Esophagus muscularis mucosa (tissue), 4 donors: ENCODE measurements at regions not wholly inside any gene's neighbourhood (a gene's known extent, or its start where the extent isn't known, plus 50 kb on each side); places are given as distances from the start of the nearest gene placed in this dataset.

ENCODE experiments used
- DNase-seq: peaks from one replicate; pipeline ENCODE4 v3.0.0-alpha.2; 2017; ENCODE audit errors: extremely low spot score
- H3K27ac ChIP-seq, 4 donors: fragments of 200-600 bp; sonication (generic); replicated peaks in 1 of 4; 1 replicate in 3 of 4; 2 replicates in 1 of 4; pipeline ENCODE4 v1.5.1; 2016 to 2019; ENCODE audit warnings: mild to moderate bottlenecking in 1 of 4
- H3K27me3 ChIP-seq, 4 donors: fragments of 200-600 bp; sonication (generic); one replicate each; pipeline versions ENCODE4 v1.5.1 to v1.6.0; 2016 to 2019
- H3K36me3 ChIP-seq, 4 donors: fragments of 200-600 bp; sonication (generic); one replicate each; pipeline ENCODE4 v1.5.1; 2016 to 2019
- H3K4me1 ChIP-seq, 4 donors: fragments of 200-600 bp; sonication (generic); one replicate each; pipeline ENCODE4 v1.5.1; 2016 to 2019
- H3K4me3 ChIP-seq, 4 donors: fragments of 200-600 bp; sonication (generic); 1 replicate in 2 of 4; 2 replicates in 2 of 4; pipeline ENCODE4 v1.5.1; 2016 to 2019; ENCODE audit warnings: mild to moderate bottlenecking in 4 of 4, moderate library complexity in 1 of 4
- H3K9me3 ChIP-seq, 4 donors: fragments of 200-600 bp; sonication (generic); 1 replicate in 3 of 4; 2 replicates in 1 of 4; pipeline ENCODE4 v1.5.1; 2016 to 2019
- EP300 ChIP-seq: sonication (generic); formaldehyde crosslinking; IDR thresholded peaks from one replicate; pipeline ENCODE4 v1.6.1; 2017; ENCODE audit warnings: antibody characterized with exemption
- POLR2A ChIP-seq: fragments of 450-650 bp; IDR thresholded peaks from one replicate; pipeline ENCODE4 v1.6.1; 2017; ENCODE audit warnings: antibody characterized with exemption, moderate library complexity, mild to moderate bottlenecking, low read depth
- POLR2AphosphoS5 ChIP-seq, 2 donors: sonication (generic); formaldehyde crosslinking; IDR thresholded peaks; one replicate each; pipeline ENCODE4 v1.6.1; 2017; ENCODE audit warnings: antibody characterized with exemption in 2 of 2
- WGBS: methylation state at CpG from one replicate; pipeline ENCODE4 v1.1.5; 2018; 5-methylcytosine and 5-hydroxymethylcytosine counted together
- intact Hi-C: fragments of 100-400 bp; cut with DNase I; formaldehyde crosslinking; loops from one replicate; pipeline ENCODE4 v1.15.1; 2023
- TF ChIP-seq, protein P1 (sequence below), 3 experiments: fragments of 200-600 bp in 2 of 3; fragments of 450-650 bp in 1 of 3; sonication (generic) in 2 of 3; IDR thresholded peaks; one replicate each; pipeline ENCODE4 v1.5.1; 2017 to 2019; ENCODE audit warnings: antibody characterized with exemption in 3 of 3, mild to moderate bottlenecking in 2 of 3, moderate library complexity in 1 of 3

GRCh38 chr20:36097337-36098151 lies 57.0 kb upstream of the EPB41L1 start:
- Histone ChIP-seq H3K4me3 (no peak overlapping the region), H3K27ac (peak overlapping the region; percentile 19 to 48 (median 34)), H3K9me3 (no peaks in the 10 kb centered on the region), H3K36me3 (no peaks in the 10 kb centered on the region), H3K27me3 (peaks cover 0 to 22% (median 2%) of the 10 kb centered on the region in 4 donors), H3K4me1 (peaks cover 10 to 40% (median 31%) of the 10 kb centered on the region in 4 donors)
- no peak for DNase-seq
- intact Hi-C loops: no loop called here
- 79% methylated on average over 4 of the region's 4 CpGs for WGBS
- TF ChIP-seq POLR2AphosphoS5 (IDR thresholded peaks at IDR 0.05) (no peak), EP300 (no peak), POLR2A (no peak)
- TF ChIP-seq, protein P1, sequence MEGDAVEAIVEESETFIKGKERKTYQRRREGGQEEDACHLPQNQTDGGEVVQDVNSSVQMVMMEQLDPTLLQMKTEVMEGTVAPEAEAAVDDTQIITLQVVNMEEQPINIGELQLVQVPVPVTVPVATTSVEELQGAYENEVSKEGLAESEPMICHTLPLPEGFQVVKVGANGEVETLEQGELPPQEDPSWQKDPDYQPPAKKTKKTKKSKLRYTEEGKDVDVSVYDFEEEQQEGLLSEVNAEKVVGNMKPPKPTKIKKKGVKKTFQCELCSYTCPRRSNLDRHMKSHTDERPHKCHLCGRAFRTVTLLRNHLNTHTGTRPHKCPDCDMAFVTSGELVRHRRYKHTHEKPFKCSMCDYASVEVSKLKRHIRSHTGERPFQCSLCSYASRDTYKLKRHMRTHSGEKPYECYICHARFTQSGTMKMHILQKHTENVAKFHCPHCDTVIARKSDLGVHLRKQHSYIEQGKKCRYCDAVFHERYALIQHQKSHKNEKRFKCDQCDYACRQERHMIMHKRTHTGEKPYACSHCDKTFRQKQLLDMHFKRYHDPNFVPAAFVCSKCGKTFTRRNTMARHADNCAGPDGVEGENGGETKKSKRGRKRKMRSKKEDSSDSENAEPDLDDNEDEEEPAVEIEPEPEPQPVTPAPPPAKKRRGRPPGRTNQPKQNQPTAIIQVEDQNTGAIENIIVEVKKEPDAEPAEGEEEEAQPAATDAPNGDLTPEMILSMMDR (IDR thresholded peaks at IDR 0.05): no peak

DNA sequence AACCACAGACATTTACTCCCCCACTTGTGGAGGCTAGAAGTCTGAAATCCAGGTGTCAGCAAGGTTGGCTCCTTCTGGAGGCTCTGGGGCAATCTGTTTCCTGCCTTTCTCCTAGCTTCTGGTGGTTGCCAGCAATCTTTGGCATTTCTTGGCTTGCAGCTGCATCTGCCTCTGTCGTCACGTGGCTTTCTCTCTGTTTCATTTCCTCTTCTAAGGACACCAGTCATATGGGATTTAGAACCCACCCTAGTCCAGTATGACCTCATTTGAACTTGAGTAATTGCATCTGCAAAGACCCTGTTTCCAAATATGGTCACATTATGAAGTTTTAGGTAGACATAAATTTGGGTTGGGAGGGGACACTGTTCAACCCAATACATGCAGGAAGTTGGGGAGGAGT lies 56.2 kb upstream of the EPB41L1 start:
- intact Hi-C loops: no loop called here
- WGBS: 41% methylated on average over 2 of the region's 2 CpGs
- TF ChIP-seq POLR2A (no peak), POLR2AphosphoS5 (IDR thresholded peaks at IDR 0.05) (peak; percentile 39 to 60)
- H3K27ac ChIP-seq: peak overlapping the region in 3 of 4 donors; percentile 9 to 48 (median 24)
- H3K36me3 ChIP-seq: no peaks in the 10 kb centered on the region
- DNase-seq: no peak
- peaks cover 0 to 14% (median 0%) of the 10 kb centered on the region in 4 donors for H3K27me3 ChIP-seq
- no peak overlapping the region for H3K4me3 ChIP-seq
- H3K9me3 ChIP-seq: no peaks in the 10 kb centered on the region
- peaks cover 6 to 36% (median 28%) of the 10 kb centered on the region in 4 donors for H3K4me1 ChIP-seq

GRCh38 chr20:36099106-36099505 lies 55.4 kb upstream of the EPB41L1 start:
- no peak for DNase-seq
- TF ChIP-seq POLR2A: no peak
- TF ChIP-seq, protein P1 (IDR thresholded peaks at IDR 0.05): no peak
- TF ChIP-seq POLR2AphosphoS5 (IDR thresholded peaks at IDR 0.05): no peak
- TF ChIP-seq EP300: no peak
- no peaks in the 10 kb centered on the region for H3K36me3 ChIP-seq
- no peak overlapping the region for H3K4me3 ChIP-seq
- H3K4me1 ChIP-seq: peaks cover 6 to 36% (median 21%) of the 10 kb centered on the region in 4 donors
- peak overlapping the region in 1 of 4 donors; percentile 9 for H3K27ac ChIP-seq
- peaks cover 0 to 7% (median 0%) of the 10 kb centered on the region in 4 donors for H3K27me3 ChIP-seq
- WGBS: 94% methylated on average over 3 of the region's 3 CpGs
- H3K9me3 ChIP-seq: no peaks in the 10 kb centered on the region
- intact Hi-C loops: no loop called here

- TF ChIP-seq, protein P1 (IDR thresholded peaks at IDR 0.05): no peak
- TF ChIP-seq POLR2A: no peak
- TF ChIP-seq EP300: no peak
- no peak for TF ChIP-seq POLR2AphosphoS5 (IDR thresholded peaks at IDR 0.05)
- DNase-seq: no peak
- Histone ChIP-seq H3K27me3 (no peaks in the 10 kb centered on the region), H3K27ac (no peak overlapping the region), H3K36me3 (no peaks in the 10 kb centered on the region), H3K4me3 (no peak overlapping the region), H3K9me3 (no peaks in the 10 kb centered on the region), H3K4me1 (peaks cover 6 to 27% (median 14%) of the 10 kb centered on the region in 4 donors)
- intact Hi-C loops: no loop called here
- 63% methylated on average over 3 of the region's 3 CpGs for WGBS
These were observed 53.3 kb upstream of the EPB41L1 start for GRCh38 chr20:36101192-36101591.

- Histone ChIP-seq H3K36me3 (no peaks in the 10 kb centered on the region), H3K9me3 (no peaks in the 10 kb centered on the region), H3K4me3 (no peak overlapping the region), H3K27me3 (no peaks in the 10 kb centered on the region), H3K27ac (no peak overlapping the region), H3K4me1 (peaks cover 6 to 27% (median 14%) of the 10 kb centered on the region in 4 donors)
- DNase-seq: no peak
- no peak for TF ChIP-seq EP300
- TF ChIP-seq, protein P1 (IDR thresholded peaks at IDR 0.05): no peak
- TF ChIP-seq POLR2A: no peak
- no peak for TF ChIP-seq POLR2AphosphoS5 (IDR thresholded peaks at IDR 0.05)
- WGBS: 52% methylated on average over 3 of the region's 3 CpGs
- intact Hi-C loops: no loop called here
These were observed 52.2 kb upstream of the EPB41L1 start for GRCh38 chr20:36102306-36102705.
